ENCODE measurements at regions not wholly inside any gene's neighbourhood (a gene's known extent, or its start where the extent isn't known, plus 50 kb on each side); places are given as distances from the start of the nearest gene placed in this dataset.

DNA sequence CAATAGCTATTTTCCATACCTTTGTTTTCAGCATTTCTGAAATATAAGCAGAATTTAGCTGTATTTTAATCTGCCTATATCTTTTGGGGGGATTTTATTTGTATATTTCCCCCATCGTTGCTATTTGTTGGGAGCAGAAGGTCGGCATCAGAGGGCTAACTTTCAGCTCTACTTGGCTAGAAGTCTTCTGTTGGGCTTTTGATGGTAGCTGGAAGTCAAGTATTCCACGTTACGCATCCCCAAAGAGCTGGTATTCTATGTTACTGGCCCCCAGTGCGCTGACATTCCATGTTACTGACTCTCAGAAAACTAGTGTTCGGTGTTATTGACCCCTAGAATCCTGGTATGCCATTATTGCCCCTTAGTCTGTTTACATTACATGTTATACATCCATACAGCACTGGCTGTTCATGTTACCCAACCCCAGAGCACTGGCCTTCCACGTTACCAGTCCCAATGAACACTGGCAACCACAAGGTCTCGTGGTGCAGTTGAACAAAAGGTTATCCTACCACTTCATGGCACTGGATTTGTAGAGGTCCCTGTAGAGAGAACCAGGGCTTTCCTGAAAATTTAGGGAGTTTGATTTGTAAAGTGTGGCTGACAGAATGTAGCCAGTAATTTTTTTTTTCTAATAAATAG is 278.1 kb upstream of the CD180 start:
- Histone ChIP-seq H3K27ac (ENCODE audit: extremely low read depth, low read depth, low read length) (no peak overlapping the region), H3K4me1 (ENCODE audit: control insufficient read depth, insufficient read depth, low read length) (no peaks in the 10 kb centered on the region), H3K36me3 (ENCODE audit: control insufficient read depth in 2 of 2, insufficient read depth in 1 of 2, low read length in 2 of 2) (no peaks in the 10 kb centered on the region), H3K9me3 (ENCODE audit: control insufficient read depth, insufficient read depth, low read depth, low read length) (no peaks in the 10 kb centered on the region), H3K4me3 (ENCODE audit: low read depth, low read length) (no peak overlapping the region)
- CTCF ChIA-PET, result interaction anchor here (0.6 to 1.4 kb wide), 3 partner anchors 228 to 1743 kb away, joined by 3 to 4 read pairs (median 3); a partner anchor contains a TSS
- POLR2A ChIA-PET, result no interaction called here
- no peak for TF ChIP-seq ZNF701 (tag by site-specific recombination; IDR thresholded peaks at IDR 0.05)
- no peak for TF ChIP-seq ZNF792 (tag by site-specific recombination; IDR thresholded peaks at IDR 0.05)
- no peak for TF ChIP-seq SCRT1 (tag by site-specific recombination; IDR thresholded peaks at IDR 0.05; ENCODE audit: borderline replicate concordance)
- TF ChIP-seq ZNF426 (tag by site-specific recombination; IDR thresholded peaks at IDR 0.05), result no peak
- TF ChIP-seq ZNF324 (tag by site-specific recombination; IDR thresholded peaks at IDR 0.05), result no peak
- TF ChIP-seq KLF9 (tag by site-specific recombination; IDR thresholded peaks at IDR 0.05; ENCODE audit: low read depth), result no peak
- TF ChIP-seq ZEB2 (tag by site-specific recombination; IDR thresholded peaks at IDR 0.05), result no peak
- no peak for TF ChIP-seq MZF1 (tag by site-specific recombination; IDR thresholded peaks at IDR 0.05; ENCODE audit: borderline replicate concordance)
- no peak for TF ChIP-seq SP2 (tag by site-specific recombination; IDR thresholded peaks at IDR 0.05)
- no peak for TF ChIP-seq KLF16 (tag by site-specific recombination; IDR thresholded peaks at IDR 0.05)
- TF ChIP-seq ZNF133 (tag by site-specific recombination; IDR thresholded peaks at IDR 0.05), result no peak
- TF ChIP-seq, protein P1, sequence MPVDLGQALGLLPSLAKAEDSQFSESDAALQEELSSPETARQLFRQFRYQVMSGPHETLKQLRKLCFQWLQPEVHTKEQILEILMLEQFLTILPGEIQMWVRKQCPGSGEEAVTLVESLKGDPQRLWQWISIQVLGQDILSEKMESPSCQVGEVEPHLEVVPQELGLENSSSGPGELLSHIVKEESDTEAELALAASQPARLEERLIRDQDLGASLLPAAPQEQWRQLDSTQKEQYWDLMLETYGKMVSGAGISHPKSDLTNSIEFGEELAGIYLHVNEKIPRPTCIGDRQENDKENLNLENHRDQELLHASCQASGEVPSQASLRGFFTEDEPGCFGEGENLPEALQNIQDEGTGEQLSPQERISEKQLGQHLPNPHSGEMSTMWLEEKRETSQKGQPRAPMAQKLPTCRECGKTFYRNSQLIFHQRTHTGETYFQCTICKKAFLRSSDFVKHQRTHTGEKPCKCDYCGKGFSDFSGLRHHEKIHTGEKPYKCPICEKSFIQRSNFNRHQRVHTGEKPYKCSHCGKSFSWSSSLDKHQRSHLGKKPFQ (tag by site-specific recombination; IDR thresholded peaks at IDR 0.05), result no peak
- no peak for TF ChIP-seq ZNF114 (tag by site-specific recombination; IDR thresholded peaks at IDR 0.05)
- TF ChIP-seq MEIS1 (CRISPR knock-in tag; IDR thresholded peaks at IDR 0.05; ENCODE audit: borderline replicate concordance), result no peak
- TF ChIP-seq, protein P2, sequence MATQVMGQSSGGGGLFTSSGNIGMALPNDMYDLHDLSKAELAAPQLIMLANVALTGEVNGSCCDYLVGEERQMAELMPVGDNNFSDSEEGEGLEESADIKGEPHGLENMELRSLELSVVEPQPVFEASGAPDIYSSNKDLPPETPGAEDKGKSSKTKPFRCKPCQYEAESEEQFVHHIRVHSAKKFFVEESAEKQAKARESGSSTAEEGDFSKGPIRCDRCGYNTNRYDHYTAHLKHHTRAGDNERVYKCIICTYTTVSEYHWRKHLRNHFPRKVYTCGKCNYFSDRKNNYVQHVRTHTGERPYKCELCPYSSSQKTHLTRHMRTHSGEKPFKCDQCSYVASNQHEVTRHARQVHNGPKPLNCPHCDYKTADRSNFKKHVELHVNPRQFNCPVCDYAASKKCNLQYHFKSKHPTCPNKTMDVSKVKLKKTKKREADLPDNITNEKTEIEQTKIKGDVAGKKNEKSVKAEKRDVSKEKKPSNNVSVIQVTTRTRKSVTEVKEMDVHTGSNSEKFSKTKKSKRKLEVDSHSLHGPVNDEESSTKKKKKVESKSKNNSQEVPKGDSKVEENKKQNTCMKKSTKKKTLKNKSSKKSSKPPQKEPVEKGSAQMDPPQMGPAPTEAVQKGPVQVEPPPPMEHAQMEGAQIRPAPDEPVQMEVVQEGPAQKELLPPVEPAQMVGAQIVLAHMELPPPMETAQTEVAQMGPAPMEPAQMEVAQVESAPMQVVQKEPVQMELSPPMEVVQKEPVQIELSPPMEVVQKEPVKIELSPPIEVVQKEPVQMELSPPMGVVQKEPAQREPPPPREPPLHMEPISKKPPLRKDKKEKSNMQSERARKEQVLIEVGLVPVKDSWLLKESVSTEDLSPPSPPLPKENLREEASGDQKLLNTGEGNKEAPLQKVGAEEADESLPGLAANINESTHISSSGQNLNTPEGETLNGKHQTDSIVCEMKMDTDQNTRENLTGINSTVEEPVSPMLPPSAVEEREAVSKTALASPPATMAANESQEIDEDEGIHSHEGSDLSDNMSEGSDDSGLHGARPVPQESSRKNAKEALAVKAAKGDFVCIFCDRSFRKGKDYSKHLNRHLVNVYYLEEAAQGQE (tag by site-specific recombination; IDR thresholded peaks at IDR 0.05), result no peak
- no peak for TF ChIP-seq ZBTB7A (tag by site-specific recombination; IDR thresholded peaks at IDR 0.05; ENCODE audit: low read depth)
- no peak for TF ChIP-seq ZNF561 (tag by site-specific recombination; IDR thresholded peaks at IDR 0.05; ENCODE audit: borderline replicate concordance)
- no peak for TF ChIP-seq ZBTB17 (tag by site-specific recombination; IDR thresholded peaks at IDR 0.05)

DNA sequence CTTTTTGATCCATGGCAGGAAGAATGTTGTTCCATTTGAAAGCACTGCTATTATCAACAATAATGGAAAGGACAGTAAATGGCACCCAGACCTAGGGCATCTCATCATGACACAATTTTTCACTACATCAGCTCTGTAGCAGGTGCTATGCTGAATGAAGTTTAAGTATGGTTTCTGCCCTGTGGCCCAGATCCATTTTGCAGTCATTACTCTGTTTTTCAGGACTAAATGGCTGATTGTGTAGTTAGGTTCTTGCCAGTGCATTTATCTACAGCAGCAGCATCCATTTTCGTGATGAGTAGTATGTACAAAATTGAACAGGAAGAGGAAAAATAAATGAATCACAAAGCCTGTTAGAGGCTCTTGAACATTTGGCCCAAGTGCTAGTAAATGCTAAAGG is 270.5 kb upstream of the CD180 start:
- no peaks in the 10 kb centered on the region for H3K9me3 ChIP-seq (ENCODE audit: control insufficient read depth, insufficient read depth, low read depth, low read length)
- H3K36me3 ChIP-seq (ENCODE audit: control insufficient read depth in 2 of 2, insufficient read depth in 1 of 2, low read length in 2 of 2), result no peaks in the 10 kb centered on the region
- POLR2A ChIA-PET, result no interaction called here
- CTCF ChIA-PET, result no interaction called here
- H3K27ac ChIP-seq (ENCODE audit: extremely low read depth, low read depth, low read length), result no peak overlapping the region
- H3K4me3 ChIP-seq (ENCODE audit: low read depth, low read length), result no peak overlapping the region
- no peaks in the 10 kb centered on the region for H3K4me1 ChIP-seq (ENCODE audit: control insufficient read depth, insufficient read depth, low read length)
- no peak for TF ChIP-seq TSHZ1 (tag by site-specific recombination; IDR thresholded peaks at IDR 0.05; ENCODE audit: borderline replicate concordance)
- no peak for TF ChIP-seq ZNF560 (tag by site-specific recombination; IDR thresholded peaks at IDR 0.05; ENCODE audit: borderline replicate concordance)
- TF ChIP-seq ZNF768 (tag by site-specific recombination; IDR thresholded peaks at IDR 0.05), result no peak
- TF ChIP-seq ZNF311 (tag by site-specific recombination; IDR thresholded peaks at IDR 0.05; ENCODE audit: borderline replicate concordance), result no peak
- TF ChIP-seq ZNF837 (tag by site-specific recombination; IDR thresholded peaks at IDR 0.05), result no peak
- TF ChIP-seq, protein P3, sequence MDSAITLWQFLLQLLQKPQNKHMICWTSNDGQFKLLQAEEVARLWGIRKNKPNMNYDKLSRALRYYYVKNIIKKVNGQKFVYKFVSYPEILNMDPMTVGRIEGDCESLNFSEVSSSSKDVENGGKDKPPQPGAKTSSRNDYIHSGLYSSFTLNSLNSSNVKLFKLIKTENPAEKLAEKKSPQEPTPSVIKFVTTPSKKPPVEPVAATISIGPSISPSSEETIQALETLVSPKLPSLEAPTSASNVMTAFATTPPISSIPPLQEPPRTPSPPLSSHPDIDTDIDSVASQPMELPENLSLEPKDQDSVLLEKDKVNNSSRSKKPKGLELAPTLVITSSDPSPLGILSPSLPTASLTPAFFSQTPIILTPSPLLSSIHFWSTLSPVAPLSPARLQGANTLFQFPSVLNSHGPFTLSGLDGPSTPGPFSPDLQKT (IDR thresholded peaks at IDR 0.05; ENCODE audit: borderline replicate concordance, low read depth, low read length), result no peak

Measured in HEK293 (cell line).